ENCODE measurements at regions not wholly inside any gene's neighbourhood (a gene's known extent, or its start where the extent isn't known, plus 50 kb on each side); places are given as distances from the start of the nearest gene placed in this dataset.

DNA sequence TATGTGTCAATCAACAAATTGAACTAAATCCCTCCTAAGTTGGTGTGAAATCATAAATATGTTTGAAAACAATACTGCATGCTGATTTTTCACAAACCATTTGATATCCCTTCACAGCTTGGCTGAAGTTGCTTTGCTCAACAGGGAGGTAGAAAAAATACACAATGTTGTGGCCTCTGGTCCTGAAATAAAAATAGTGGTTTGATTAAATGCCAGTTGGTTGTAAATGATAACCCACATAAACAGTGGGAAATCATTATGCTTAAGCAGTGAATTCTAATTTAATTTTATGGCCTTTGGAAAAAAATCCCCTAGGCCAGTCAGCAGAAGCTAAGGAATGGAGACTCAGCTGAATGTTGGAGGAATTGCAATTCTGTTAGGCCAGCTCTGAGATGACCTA lies 359.4 kb upstream of the CWC22 start:
- TF ChIP-seq POLR2A (IDR thresholded peaks at IDR 0.05; ENCODE audit: low read depth, low read length), result no peak
- no peak for TF ChIP-seq POLR2AphosphoS5 (IDR thresholded peaks at IDR 0.05; ENCODE audit: low read depth, low read length)
